Glutamatergic neuron (in vitro differentiated cells): ENCODE measurements at regions not wholly inside any gene's neighbourhood (a gene's known extent, or its start where the extent isn't known, plus 50 kb on each side); places are given as distances from the start of the nearest gene placed in this dataset.

Experiments used
- DNase-seq: peaks from one replicate; pipeline ENCODE4 v3.0.0; 2022
- H3K27ac Mint-ChIP-seq: one replicate; pipeline ENCODE4 v1.8.0; 2020; ENCODE audit warnings: mild to moderate bottlenecking, mixed read lengths, inconsistent platforms; ENCODE audit not compliant: unreplicated experiment
- H3K27me3 Mint-ChIP-seq: one replicate; pipeline ENCODE4 v1.8.0; 2020; ENCODE audit warnings: mild to moderate bottlenecking, moderate library complexity, mixed read lengths, inconsistent platforms; ENCODE audit not compliant: unreplicated experiment
- H3K36me3 Mint-ChIP-seq: one replicate; pipeline ENCODE4 v1.8.0; 2020; ENCODE audit warnings: mild to moderate bottlenecking, mixed read lengths, inconsistent platforms; ENCODE audit not compliant: unreplicated experiment
- H3K4me1 Mint-ChIP-seq: one replicate; pipeline ENCODE4 v1.8.0; 2020; ENCODE audit warnings: mild to moderate bottlenecking, low read depth, mixed read lengths, inconsistent platforms; ENCODE audit not compliant: unreplicated experiment
- H3K4me3 Mint-ChIP-seq: one replicate; pipeline ENCODE4 v1.8.0; 2020; ENCODE audit warnings: mild to moderate bottlenecking, mixed read lengths, inconsistent platforms; ENCODE audit not compliant: unreplicated experiment
- H3K9me3 Mint-ChIP-seq: one replicate; pipeline ENCODE4 v1.8.0; 2020; ENCODE audit warnings: mild to moderate bottlenecking, moderate library complexity, mixed read lengths, inconsistent platforms; ENCODE audit not compliant: unreplicated experiment
- TF ChIP-seq, protein P1 (sequence below): fragments of 200-600 bp; sonication (generic); IDR thresholded peaks from one replicate; pipeline ENCODE4 v1.5.0; 2021; ENCODE audit not compliant: partially characterized antibody, unreplicated experiment

DNA sequence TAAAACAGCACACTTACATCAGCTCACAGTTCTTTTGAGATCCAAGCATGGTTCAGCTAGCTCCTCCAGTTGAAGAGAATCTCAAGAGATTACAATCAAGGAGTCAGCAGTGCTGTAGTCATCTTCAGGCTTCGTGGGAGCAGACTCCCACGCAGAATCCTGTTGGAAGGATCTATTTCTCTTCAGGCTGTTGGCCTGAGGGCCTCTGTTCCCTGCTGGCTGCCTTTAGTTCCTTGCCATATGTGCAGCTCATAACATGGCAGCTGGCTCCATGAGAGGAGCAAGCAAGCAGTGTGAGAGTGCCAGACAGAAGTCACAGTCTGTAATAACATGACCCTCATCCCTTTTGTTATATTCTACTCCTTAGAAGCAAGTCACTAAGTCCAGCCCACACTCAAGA, 168.6 kb downstream of the COX18 start:
- Mint-ChIP-seq H3K36me3 (no peaks in the 10 kb centered on the region), H3K9me3 (peaks cover 5% of the 10 kb centered on the region), H3K27ac (peak overlapping the region; percentile 91), H3K27me3 (peaks cover 5% of the 10 kb centered on the region), H3K4me1 (peaks cover 19% of the 10 kb centered on the region), H3K4me3 (peak overlapping the region; percentile 34)
- DNase-seq = peak; percentile 43
- TF ChIP-seq, protein P1, sequence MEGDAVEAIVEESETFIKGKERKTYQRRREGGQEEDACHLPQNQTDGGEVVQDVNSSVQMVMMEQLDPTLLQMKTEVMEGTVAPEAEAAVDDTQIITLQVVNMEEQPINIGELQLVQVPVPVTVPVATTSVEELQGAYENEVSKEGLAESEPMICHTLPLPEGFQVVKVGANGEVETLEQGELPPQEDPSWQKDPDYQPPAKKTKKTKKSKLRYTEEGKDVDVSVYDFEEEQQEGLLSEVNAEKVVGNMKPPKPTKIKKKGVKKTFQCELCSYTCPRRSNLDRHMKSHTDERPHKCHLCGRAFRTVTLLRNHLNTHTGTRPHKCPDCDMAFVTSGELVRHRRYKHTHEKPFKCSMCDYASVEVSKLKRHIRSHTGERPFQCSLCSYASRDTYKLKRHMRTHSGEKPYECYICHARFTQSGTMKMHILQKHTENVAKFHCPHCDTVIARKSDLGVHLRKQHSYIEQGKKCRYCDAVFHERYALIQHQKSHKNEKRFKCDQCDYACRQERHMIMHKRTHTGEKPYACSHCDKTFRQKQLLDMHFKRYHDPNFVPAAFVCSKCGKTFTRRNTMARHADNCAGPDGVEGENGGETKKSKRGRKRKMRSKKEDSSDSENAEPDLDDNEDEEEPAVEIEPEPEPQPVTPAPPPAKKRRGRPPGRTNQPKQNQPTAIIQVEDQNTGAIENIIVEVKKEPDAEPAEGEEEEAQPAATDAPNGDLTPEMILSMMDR = no peak

DNA sequence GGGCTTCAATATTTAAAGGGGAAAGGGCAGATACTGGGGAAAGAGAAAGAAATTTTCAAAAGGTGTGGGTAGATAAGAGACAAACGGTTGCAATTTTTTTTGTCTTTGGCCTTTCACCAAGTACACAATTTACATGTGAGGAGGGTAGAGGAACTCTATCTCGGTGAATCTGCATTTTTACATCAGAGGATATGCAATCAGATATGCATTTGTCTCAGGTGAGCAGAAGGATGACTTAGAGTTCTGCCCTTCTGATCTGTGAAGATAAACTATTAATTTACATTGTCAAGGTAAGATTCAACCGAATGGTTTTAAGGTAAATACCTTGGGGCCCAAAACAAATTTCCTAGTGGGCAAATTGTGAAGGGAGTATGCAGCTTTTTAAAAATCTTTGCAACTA, 169.9 kb downstream of the COX18 start:
- Mint-ChIP-seq H3K4me1 (peaks cover 21% of the 10 kb centered on the region), H3K9me3 (peaks cover 5% of the 10 kb centered on the region), H3K4me3 (no peak overlapping the region), H3K27ac (no peak overlapping the region), H3K27me3 (peaks cover 5% of the 10 kb centered on the region), H3K36me3 (no peaks in the 10 kb centered on the region)
- TF ChIP-seq, protein P1 = no peak
- DNase-seq = no peak

DNA sequence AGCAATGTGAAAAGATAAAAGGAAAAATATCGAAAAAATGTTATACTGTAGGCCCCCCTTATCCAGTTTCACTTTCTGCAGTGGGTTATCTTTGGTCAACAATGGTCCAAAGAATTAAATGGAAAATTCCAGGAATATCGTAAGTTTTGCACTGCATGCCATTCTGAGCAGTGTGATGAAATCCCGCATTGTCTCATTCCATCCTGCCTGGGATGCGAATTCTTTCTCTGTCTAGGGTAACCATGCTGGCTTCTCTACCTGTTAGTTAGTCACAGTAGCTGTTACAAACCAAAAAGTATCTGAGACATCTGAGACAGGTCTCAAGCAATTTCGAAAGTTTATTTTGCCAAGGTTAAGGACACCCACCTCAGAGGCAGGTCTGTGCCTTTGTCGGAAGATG, 170.3 kb downstream of the COX18 start:
- Mint-ChIP-seq H3K4me3 (no peak overlapping the region), H3K4me1 (peaks cover 21% of the 10 kb centered on the region), H3K27ac (no peak overlapping the region), H3K9me3 (peaks cover 5% of the 10 kb centered on the region), H3K36me3 (no peaks in the 10 kb centered on the region), H3K27me3 (peaks cover 5% of the 10 kb centered on the region)
- no peak for DNase-seq
- TF ChIP-seq, protein P1 = no peak

DNA sequence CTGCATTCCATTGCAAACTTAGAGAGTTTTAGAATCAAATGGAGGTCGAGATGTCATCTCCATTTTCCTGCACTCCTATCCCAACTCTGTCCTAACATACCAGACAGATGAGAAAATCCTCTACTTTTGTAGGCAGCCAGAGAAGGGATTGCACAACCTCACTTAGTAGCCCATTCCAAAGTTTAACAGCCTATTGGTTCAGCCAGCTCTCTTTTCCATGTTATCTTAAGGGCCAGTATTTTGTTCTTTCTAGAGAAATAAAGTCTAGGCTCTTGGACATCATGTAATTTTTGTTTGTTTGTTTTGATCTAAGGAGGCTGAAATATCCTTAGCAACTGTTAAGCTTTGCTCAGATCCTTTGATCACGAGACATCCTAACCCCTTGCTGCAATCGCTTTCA, 173.0 kb downstream of the COX18 start:
- peaks cover 20% of the 10 kb centered on the region for H3K4me1 Mint-ChIP-seq
- no peak for DNase-seq
- H3K27me3 Mint-ChIP-seq = peaks cover 5% of the 10 kb centered on the region
- no peaks in the 10 kb centered on the region for H3K36me3 Mint-ChIP-seq
- TF ChIP-seq, protein P1 = no peak
- no peak overlapping the region for H3K4me3 Mint-ChIP-seq
- H3K27ac Mint-ChIP-seq = no peak overlapping the region
- H3K9me3 Mint-ChIP-seq = peaks cover 8% of the 10 kb centered on the region

DNA sequence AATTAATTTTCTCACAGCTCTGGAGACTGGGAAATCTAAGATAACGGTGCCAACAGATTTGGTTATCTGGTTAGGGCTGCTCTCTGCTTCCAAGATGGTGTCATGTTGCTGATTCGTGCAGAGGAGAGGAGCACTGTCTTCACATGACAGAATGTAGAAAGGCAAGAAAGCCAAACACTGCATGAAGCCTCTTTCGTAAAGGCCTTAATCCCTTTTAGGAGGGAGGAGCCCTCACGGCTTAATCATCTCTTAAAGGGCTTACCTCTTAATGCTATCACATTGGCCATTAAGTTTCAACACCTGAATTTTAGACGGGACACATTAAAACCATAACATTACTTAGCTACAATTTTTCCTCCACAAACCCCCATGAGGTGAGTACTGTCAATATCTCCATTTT, 174.1 kb downstream of the COX18 start:
- Mint-ChIP-seq H3K4me3 (no peak overlapping the region), H3K9me3 (peaks cover 3% of the 10 kb centered on the region), H3K36me3 (no peaks in the 10 kb centered on the region), H3K27me3 (no peaks in the 10 kb centered on the region), H3K27ac (no peak overlapping the region), H3K4me1 (peaks cover 13% of the 10 kb centered on the region)
- TF ChIP-seq, protein P1 = no peak
- DNase-seq = no peak
